H9 (cell line): ENCODE measurements at regions not wholly inside any gene's neighbourhood (a gene's known extent, or its start where the extent isn't known, plus 50 kb on each side); places are given as distances from the start of the nearest gene placed in this dataset.

ENCODE experiments used
- DNase-seq: peaks from one replicate; pipeline ENCODE4 v3.0.0-alpha.2; 2017
- H2AFZ ChIP-seq: one replicate; pipeline ENCODE4 v1.6.1; 2013; ENCODE audit warnings: mild to moderate bottlenecking, low read length, control low read depth, moderate library complexity
- H2AK5ac ChIP-seq: 2 replicates; pipeline ENCODE4 v1.6.1; 2013; ENCODE audit warnings: low read length, control low read depth, mixed read lengths; ENCODE audit not compliant: insufficient read length
- H2BK120ac ChIP-seq: one replicate; pipeline ENCODE4 v1.6.1; 2013; ENCODE audit warnings: low read depth, mild to moderate bottlenecking, low read length, control low read depth, inconsistent platforms; ENCODE audit not compliant: poor library complexity, severe bottlenecking
- H2BK12ac ChIP-seq: 2 replicates; pipeline ENCODE4 v1.6.1; 2013; ENCODE audit warnings: low read length, control low read depth, mixed read lengths, low read depth; ENCODE audit not compliant: insufficient read length
- H2BK15ac ChIP-seq: 2 replicates; pipeline ENCODE4 v1.6.1; 2013; ENCODE audit warnings: low read depth, low read length, control low read depth
- H2BK20ac ChIP-seq: one replicate; pipeline ENCODE4 v1.6.1; 2013; ENCODE audit warnings: low read depth, mild to moderate bottlenecking, low read length, control low read depth, inconsistent platforms; ENCODE audit not compliant: poor library complexity, severe bottlenecking
- H2BK5ac ChIP-seq: 2 replicates; pipeline ENCODE4 v1.6.1; 2013; ENCODE audit warnings: low read length, control low read depth, mixed read lengths; ENCODE audit not compliant: insufficient read length
- H3K14ac ChIP-seq: 2 replicates; pipeline ENCODE4 v1.6.1; 2013; ENCODE audit warnings: low read length, control low read depth; ENCODE audit not compliant: insufficient read depth
- H3K18ac ChIP-seq: 2 replicates; pipeline ENCODE4 v1.6.1; 2013; ENCODE audit warnings: low read depth, mild to moderate bottlenecking, mixed read lengths, low read length, control low read depth; ENCODE audit not compliant: insufficient read length
- H3K23ac ChIP-seq: 2 replicates; pipeline ENCODE4 v1.6.1; 2013; ENCODE audit warnings: low read length, control low read depth, mixed read lengths, low read depth; ENCODE audit not compliant: insufficient read length
- H3K23me2 ChIP-seq: 2 replicates; pipeline ENCODE4 v1.6.1; 2013; ENCODE audit warnings: low read depth, mild to moderate bottlenecking, mixed read lengths, low read length, control low read depth; ENCODE audit not compliant: insufficient read length, poor library complexity, severe bottlenecking
- H3K27ac ChIP-seq: 2 replicates; pipeline ENCODE4 v1.5.1; 2013; ENCODE audit warnings: low read length, control low read depth, mixed read lengths, low read depth; ENCODE audit not compliant: insufficient read length
- H3K27me3 ChIP-seq: 2 replicates; pipeline ENCODE4 v1.6.1; 2013; ENCODE audit warnings: low read length, control low read depth, inconsistent platforms; ENCODE audit not compliant: insufficient read depth
- H3K4ac ChIP-seq: 2 replicates; pipeline ENCODE4 v1.6.1; 2013; ENCODE audit warnings: low read depth, mild to moderate bottlenecking, control low read depth, inconsistent platforms, low read length, moderate library complexity
- H3K4me1 ChIP-seq: 2 replicates; pipeline ENCODE4 v1.6.1; 2013; ENCODE audit warnings: low read length, control low read depth, inconsistent platforms; ENCODE audit not compliant: insufficient read depth
- H3K4me2 ChIP-seq: 2 replicates; pipeline ENCODE4 v1.6.1; 2013; ENCODE audit warnings: low read length, control low read depth, mixed read lengths; ENCODE audit not compliant: insufficient read length, insufficient read depth
- H3K56ac ChIP-seq: 2 replicates; pipeline ENCODE4 v1.6.1; 2013; ENCODE audit warnings: low read depth, mild to moderate bottlenecking, mixed read lengths, low read length, control low read depth; ENCODE audit not compliant: insufficient read length
- H3K79me1 ChIP-seq: 2 replicates; pipeline ENCODE4 v1.6.1; 2013; ENCODE audit warnings: low read depth, mild to moderate bottlenecking, moderate library complexity, low read length, control low read depth, inconsistent platforms; ENCODE audit not compliant: insufficient read depth, poor library complexity, severe bottlenecking
- H3K79me2 ChIP-seq: 2 replicates; pipeline ENCODE4 v1.6.1; 2013; ENCODE audit warnings: low read length, control low read depth, inconsistent platforms; ENCODE audit not compliant: insufficient read depth
- H3K9ac ChIP-seq: 2 replicates; pipeline ENCODE4 v1.6.1; 2013; ENCODE audit warnings: low read length, control low read depth, mixed read lengths; ENCODE audit not compliant: insufficient read length; ENCODE audit errors: extremely low read depth
- H3K9me3 ChIP-seq: one replicate; pipeline ENCODE4 v1.6.1; 2013; ENCODE audit warnings: low read depth, low read length, inconsistent platforms; ENCODE audit not compliant: control insufficient read depth
- H3T11ph ChIP-seq: one replicate; pipeline ENCODE4 v1.6.1; 2013; ENCODE audit warnings: mild to moderate bottlenecking, low read length, control low read depth, inconsistent platforms
- H4K20me1 ChIP-seq: one replicate; pipeline ENCODE4 v1.6.1; 2013; ENCODE audit not compliant: control insufficient read depth, insufficient read length, insufficient read depth
- H4K5ac ChIP-seq: 2 replicates; pipeline ENCODE4 v1.6.1; 2013; ENCODE audit warnings: low read depth, mild to moderate bottlenecking, mixed read lengths, low read length, control low read depth; ENCODE audit not compliant: insufficient read length
- H4K8ac ChIP-seq: replicated peaks from 2 replicates; pipeline ENCODE4 v1.6.1; 2013; ENCODE audit warnings: low read length, control low read depth, mixed read lengths, low read depth; ENCODE audit not compliant: insufficient read length
- H4K91ac ChIP-seq: 2 replicates; pipeline ENCODE4 v1.6.1; 2013; ENCODE audit warnings: low read depth, mild to moderate bottlenecking, moderate library complexity, mixed read lengths, low read length, control low read depth; ENCODE audit not compliant: insufficient read length
- H3K27ac Mint-ChIP-seq, 3 experiments: 2 replicates in 2 of 3; 3 replicates in 1 of 3; pipeline ENCODE4 v1.8.0; 2020 to 2021; ENCODE audit warnings: mixed read lengths in 3 of 3, mild to moderate bottlenecking in 1 of 3, moderate library complexity in 1 of 3
- H3K27me3 Mint-ChIP-seq: 2 replicates; pipeline ENCODE4 v1.8.0; 2021; ENCODE audit warnings: low read depth, mild to moderate bottlenecking, moderate library complexity, mixed read lengths
- H3K36me3 Mint-ChIP-seq, 3 experiments: 2 replicates in 2 of 3; 3 replicates in 1 of 3; pipeline ENCODE4 v1.8.0; 2020 to 2021; ENCODE audit warnings: low read depth in 3 of 3, mixed read lengths in 3 of 3; ENCODE audit not compliant: insufficient read depth in 1 of 3
- H3K4me1 Mint-ChIP-seq, 2 experiments: 2 replicates each; pipeline ENCODE4 v1.8.0; 2020; ENCODE audit warnings: mixed read lengths in 2 of 2
- H3K4me3 Mint-ChIP-seq, 2 experiments: 2 replicates in 1 of 2; 3 replicates in 1 of 2; pipeline ENCODE4 v1.8.0; 2020 to 2021; ENCODE audit warnings: mild to moderate bottlenecking in 2 of 2, mixed read lengths in 2 of 2, moderate library complexity in 1 of 2
- H3K9me3 Mint-ChIP-seq, 2 experiments: 2 replicates in 1 of 2; 3 replicates in 1 of 2; pipeline ENCODE4 v1.8.0; 2020; ENCODE audit warnings: mild to moderate bottlenecking in 2 of 2, mixed read lengths in 2 of 2, moderate library complexity in 1 of 2
- WGBS: extraction: QIAGEN DNeasy Blood & Tissue Kit; methylation state at CpG from one replicate; pipeline ENCODE4 v1.1.7; 2013; ENCODE audit warnings: missing lambda C conversion rate, low lambda C conversion rate, mixed read lengths; ENCODE audit not compliant: insufficient read length; ENCODE audit errors: extremely low coverage; 5-methylcytosine and 5-hydroxymethylcytosine counted together
- TF ChIP-seq, protein P1 (sequence below): fragments of 200-600 bp; sonication (generic); conservative IDR thresholded peaks from 3 replicates; pipeline ENCODE4 v1.8.0; 2021; ENCODE audit warnings: antibody characterized with exemption, mild to moderate bottlenecking

DNA sequence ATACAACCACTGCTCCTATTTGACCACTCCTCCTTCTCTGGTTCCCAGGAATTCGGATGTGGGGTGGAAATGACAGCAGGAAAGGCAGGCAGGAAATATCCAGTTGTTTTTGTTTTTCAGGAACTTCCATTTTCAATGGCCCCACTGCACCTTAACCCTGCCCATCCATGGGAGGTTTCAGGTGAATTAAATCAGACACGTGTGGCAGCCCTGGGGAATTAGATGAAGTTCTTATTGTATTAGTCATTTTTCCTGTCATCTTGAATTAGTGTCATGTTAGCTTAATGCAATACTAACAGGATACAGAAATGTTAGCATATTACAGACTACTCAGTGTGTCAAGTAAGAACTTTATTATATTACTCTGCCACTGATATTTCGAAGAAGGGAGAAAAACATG, 146.4 kb downstream of the CHD9NB start:
- Histone ChIP-seq H3K4me2 (no peak overlapping the region), H4K5ac (no peak overlapping the region), H3K9me3 (no peaks in the 10 kb centered on the region), H2AK5ac (no peak overlapping the region), H3K23me2 (no peaks in the 10 kb centered on the region), H3K27ac (no peak overlapping the region), H3T11ph (no peak overlapping the region), H3K18ac (no peak overlapping the region), H2BK15ac (no peak overlapping the region), H2BK12ac (no peak overlapping the region), H4K91ac (no peak overlapping the region), H3K9ac (no peak overlapping the region), H4K8ac (no peak overlapping the region), H2BK120ac (no peak overlapping the region), H3K14ac (no peak overlapping the region), H3K56ac (no peak overlapping the region), H3K27me3 (no peaks in the 10 kb centered on the region), H3K4ac (no peak overlapping the region), H3K79me1 (no peaks in the 10 kb centered on the region), H2AFZ (no peak overlapping the region), H2BK5ac (no peak overlapping the region), H3K79me2 (no peaks in the 10 kb centered on the region), H4K20me1 (no peaks in the 10 kb centered on the region), H3K23ac (no peak overlapping the region), H3K4me1 (no peaks in the 10 kb centered on the region), H2BK20ac (no peak overlapping the region)
- Mint-ChIP-seq H3K36me3 (0 out of 7 replicates have a peak, but pooled peaks cover 0 to 5% (median 0%) of the 10 kb centered on the region in 3 experiments), H3K4me1 (no peaks in the 10 kb centered on the region), H3K27me3 (no peaks in the 10 kb centered on the region), H3K4me3 (no peak overlapping the region), H3K9me3 (peaks cover 2 to 3% of the 10 kb centered on the region in 2 experiments; a peak in 3 of 5 replicates), H3K27ac (no peak overlapping the region)
- WGBS = no CpG with 5 or more reads among the region's 3 CpGs
- TF ChIP-seq, protein P1, sequence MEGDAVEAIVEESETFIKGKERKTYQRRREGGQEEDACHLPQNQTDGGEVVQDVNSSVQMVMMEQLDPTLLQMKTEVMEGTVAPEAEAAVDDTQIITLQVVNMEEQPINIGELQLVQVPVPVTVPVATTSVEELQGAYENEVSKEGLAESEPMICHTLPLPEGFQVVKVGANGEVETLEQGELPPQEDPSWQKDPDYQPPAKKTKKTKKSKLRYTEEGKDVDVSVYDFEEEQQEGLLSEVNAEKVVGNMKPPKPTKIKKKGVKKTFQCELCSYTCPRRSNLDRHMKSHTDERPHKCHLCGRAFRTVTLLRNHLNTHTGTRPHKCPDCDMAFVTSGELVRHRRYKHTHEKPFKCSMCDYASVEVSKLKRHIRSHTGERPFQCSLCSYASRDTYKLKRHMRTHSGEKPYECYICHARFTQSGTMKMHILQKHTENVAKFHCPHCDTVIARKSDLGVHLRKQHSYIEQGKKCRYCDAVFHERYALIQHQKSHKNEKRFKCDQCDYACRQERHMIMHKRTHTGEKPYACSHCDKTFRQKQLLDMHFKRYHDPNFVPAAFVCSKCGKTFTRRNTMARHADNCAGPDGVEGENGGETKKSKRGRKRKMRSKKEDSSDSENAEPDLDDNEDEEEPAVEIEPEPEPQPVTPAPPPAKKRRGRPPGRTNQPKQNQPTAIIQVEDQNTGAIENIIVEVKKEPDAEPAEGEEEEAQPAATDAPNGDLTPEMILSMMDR = no peak
- DNase-seq = no peak
